ENCODE measurements at regions not wholly inside any gene's neighbourhood (a gene's known extent, or its start where the extent isn't known, plus 50 kb on each side); places are given as distances from the start of the nearest gene placed in this dataset.

DNA sequence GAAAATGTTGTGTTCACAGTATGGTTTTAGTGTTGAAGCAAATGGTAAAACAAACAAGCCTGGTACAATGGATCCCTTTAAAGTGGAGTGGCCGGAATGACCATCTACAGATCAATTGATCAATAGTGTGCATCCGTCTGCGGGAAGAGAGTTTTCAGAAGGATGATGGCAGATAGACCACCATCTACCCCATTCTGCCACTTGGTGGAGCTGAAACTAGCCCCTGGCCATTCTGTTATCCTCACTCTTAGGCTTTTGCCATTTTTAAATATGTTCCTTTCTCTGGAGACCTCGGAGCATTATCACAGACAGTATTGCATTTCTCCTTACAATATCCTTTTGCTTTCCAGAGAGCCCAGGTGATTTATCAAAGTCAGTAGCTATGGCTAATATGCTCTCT, 258.9 kb upstream of the CFAP20DC start:
- in situ Hi-C loops (cut with HindIII; ENCODE audit: low sequenced_read_pairs) = no loop called here
- TF ChIP-seq, protein P1, sequence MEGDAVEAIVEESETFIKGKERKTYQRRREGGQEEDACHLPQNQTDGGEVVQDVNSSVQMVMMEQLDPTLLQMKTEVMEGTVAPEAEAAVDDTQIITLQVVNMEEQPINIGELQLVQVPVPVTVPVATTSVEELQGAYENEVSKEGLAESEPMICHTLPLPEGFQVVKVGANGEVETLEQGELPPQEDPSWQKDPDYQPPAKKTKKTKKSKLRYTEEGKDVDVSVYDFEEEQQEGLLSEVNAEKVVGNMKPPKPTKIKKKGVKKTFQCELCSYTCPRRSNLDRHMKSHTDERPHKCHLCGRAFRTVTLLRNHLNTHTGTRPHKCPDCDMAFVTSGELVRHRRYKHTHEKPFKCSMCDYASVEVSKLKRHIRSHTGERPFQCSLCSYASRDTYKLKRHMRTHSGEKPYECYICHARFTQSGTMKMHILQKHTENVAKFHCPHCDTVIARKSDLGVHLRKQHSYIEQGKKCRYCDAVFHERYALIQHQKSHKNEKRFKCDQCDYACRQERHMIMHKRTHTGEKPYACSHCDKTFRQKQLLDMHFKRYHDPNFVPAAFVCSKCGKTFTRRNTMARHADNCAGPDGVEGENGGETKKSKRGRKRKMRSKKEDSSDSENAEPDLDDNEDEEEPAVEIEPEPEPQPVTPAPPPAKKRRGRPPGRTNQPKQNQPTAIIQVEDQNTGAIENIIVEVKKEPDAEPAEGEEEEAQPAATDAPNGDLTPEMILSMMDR (IDR thresholded peaks at IDR 0.05; ENCODE audit: low read depth, low read length) = peak; percentile 44
- DNase-seq (ENCODE audit: low read depth, low spot score) = no peak
- no peak overlapping the region for H3K4me3 ChIP-seq (ENCODE audit: low read depth, low read length)

GRCh38 chr3:59308001-59308400, 258.2 kb upstream of the CFAP20DC start:
- no peak for DNase-seq (ENCODE audit: low read depth, low spot score)
- no peak overlapping the region for H3K4me3 ChIP-seq (ENCODE audit: low read depth, low read length)
- in situ Hi-C loops (cut with HindIII; ENCODE audit: low sequenced_read_pairs) = no loop called here
- TF ChIP-seq, protein P1 (IDR thresholded peaks at IDR 0.05; ENCODE audit: low read depth, low read length) = no peak

GRCh38 chr3:59306436-59306835, 256.6 kb upstream of the CFAP20DC start:
- in situ Hi-C loops (cut with HindIII; ENCODE audit: low sequenced_read_pairs) = no loop called here
- DNase-seq (ENCODE audit: low read depth, low spot score) = no peak
- H3K4me3 ChIP-seq (ENCODE audit: low read depth, low read length) = no peak overlapping the region
- TF ChIP-seq, protein P1 (IDR thresholded peaks at IDR 0.05; ENCODE audit: low read depth, low read length) = no peak

DNA sequence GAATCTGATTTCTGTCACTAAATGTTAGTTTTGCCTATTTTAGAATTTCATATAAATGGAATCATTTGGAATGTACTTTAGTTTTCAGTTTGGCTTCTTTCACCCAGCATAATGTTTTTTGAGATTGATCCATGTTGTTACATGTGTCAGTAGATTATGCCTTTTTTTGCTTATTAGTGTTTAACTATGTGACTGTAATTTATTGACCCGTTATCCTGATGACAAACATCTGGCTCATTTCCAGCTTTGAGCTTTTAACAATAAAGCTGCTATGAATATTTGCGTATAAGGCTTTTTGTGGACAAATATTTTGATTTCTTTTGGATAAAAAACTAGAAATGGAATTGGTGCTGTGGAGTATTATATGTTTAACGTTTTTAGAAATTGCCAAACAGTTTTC, 254.5 kb upstream of the CFAP20DC start:
- in situ Hi-C loops (cut with HindIII; ENCODE audit: low sequenced_read_pairs) = no loop called here
- TF ChIP-seq, protein P1 (IDR thresholded peaks at IDR 0.05; ENCODE audit: low read depth, low read length) = no peak
- DNase-seq (ENCODE audit: low read depth, low spot score) = no peak
- no peak overlapping the region for H3K4me3 ChIP-seq (ENCODE audit: low read depth, low read length)

DNA sequence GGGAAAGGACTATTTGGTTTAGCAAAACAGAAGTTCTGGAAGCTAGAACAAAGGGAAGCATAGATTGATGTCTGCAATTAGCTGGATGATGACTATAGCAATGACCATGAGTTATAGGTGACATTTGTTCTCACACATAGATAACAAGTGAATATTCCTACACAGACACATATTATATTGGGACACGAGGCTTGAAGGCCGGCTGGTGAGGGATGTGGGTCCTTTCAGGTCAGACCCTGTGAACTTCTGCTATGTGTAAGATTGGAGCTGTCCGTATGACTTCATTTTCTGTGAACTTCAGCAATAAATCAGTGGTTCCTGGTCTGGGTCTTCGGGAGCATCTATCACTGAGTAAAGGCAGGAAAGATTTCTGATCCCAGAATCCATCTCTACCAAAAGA, 253.6 kb upstream of the CFAP20DC start:
- TF ChIP-seq, protein P1 (IDR thresholded peaks at IDR 0.05; ENCODE audit: low read depth, low read length) = no peak
- H3K4me3 ChIP-seq (ENCODE audit: low read depth, low read length) = no peak overlapping the region
- no peak for DNase-seq (ENCODE audit: low read depth, low spot score)
- in situ Hi-C loops (cut with HindIII; ENCODE audit: low sequenced_read_pairs) = no loop called here

GRCh38 chr3:59302442-59302841, 252.6 kb upstream of the CFAP20DC start:
- in situ Hi-C loops (cut with HindIII; ENCODE audit: low sequenced_read_pairs) = no loop called here
- no peak overlapping the region for H3K4me3 ChIP-seq (ENCODE audit: low read depth, low read length)
- no peak for DNase-seq (ENCODE audit: low read depth, low spot score)
- TF ChIP-seq, protein P1 (IDR thresholded peaks at IDR 0.05; ENCODE audit: low read depth, low read length) = no peak

DNA sequence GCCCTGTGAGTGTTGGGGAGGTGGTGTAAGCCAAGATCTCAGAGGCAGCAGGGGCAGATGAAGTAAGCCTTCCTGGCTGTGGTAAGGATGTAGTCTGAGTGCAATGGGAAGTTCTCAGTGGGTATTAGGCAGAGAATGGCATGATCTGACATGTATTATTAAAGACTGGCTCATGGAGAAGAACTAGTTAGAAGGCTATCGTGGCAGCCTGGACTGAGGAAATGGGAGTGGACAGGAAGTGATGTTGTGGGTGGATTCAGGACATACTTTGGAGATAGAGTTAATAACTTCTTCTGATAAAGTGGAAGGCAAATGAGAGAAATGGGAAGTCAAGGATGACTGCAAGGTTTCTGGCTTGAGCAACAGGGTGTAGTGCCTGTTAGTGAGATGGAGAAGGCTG, 250.9 kb upstream of the CFAP20DC start:
- no peak for DNase-seq (ENCODE audit: low read depth, low spot score)
- TF ChIP-seq, protein P1 (IDR thresholded peaks at IDR 0.05; ENCODE audit: low read depth, low read length) = no peak
- no peak overlapping the region for H3K4me3 ChIP-seq (ENCODE audit: low read depth, low read length)
- in situ Hi-C loops (cut with HindIII; ENCODE audit: low sequenced_read_pairs) = no loop called here
